ENCODE measurements at regions not wholly inside any gene's neighbourhood (a gene's known extent, or its start where the extent isn't known, plus 50 kb on each side); places are given as distances from the start of the nearest gene placed in this dataset.

GRCh38 chr5:171660434-171660833 lies 125.2 kb upstream of the SMIM23 start:
- no peak for TF ChIP-seq EZH2 (IDR thresholded peaks at IDR 0.05; ENCODE audit: borderline replicate concordance, low read depth, low read length, poor library complexity, severe bottlenecking)
- TF ChIP-seq, protein P1, sequence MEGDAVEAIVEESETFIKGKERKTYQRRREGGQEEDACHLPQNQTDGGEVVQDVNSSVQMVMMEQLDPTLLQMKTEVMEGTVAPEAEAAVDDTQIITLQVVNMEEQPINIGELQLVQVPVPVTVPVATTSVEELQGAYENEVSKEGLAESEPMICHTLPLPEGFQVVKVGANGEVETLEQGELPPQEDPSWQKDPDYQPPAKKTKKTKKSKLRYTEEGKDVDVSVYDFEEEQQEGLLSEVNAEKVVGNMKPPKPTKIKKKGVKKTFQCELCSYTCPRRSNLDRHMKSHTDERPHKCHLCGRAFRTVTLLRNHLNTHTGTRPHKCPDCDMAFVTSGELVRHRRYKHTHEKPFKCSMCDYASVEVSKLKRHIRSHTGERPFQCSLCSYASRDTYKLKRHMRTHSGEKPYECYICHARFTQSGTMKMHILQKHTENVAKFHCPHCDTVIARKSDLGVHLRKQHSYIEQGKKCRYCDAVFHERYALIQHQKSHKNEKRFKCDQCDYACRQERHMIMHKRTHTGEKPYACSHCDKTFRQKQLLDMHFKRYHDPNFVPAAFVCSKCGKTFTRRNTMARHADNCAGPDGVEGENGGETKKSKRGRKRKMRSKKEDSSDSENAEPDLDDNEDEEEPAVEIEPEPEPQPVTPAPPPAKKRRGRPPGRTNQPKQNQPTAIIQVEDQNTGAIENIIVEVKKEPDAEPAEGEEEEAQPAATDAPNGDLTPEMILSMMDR (conservative IDR thresholded peaks at IDR 0.05; ENCODE audit: low read depth, low read length): no peak

All from A673 (cell line).